ENCODE measurements at regions not wholly inside any gene's neighbourhood (a gene's known extent, or its start where the extent isn't known, plus 50 kb on each side); places are given as distances from the start of the nearest gene placed in this dataset.

DNA sequence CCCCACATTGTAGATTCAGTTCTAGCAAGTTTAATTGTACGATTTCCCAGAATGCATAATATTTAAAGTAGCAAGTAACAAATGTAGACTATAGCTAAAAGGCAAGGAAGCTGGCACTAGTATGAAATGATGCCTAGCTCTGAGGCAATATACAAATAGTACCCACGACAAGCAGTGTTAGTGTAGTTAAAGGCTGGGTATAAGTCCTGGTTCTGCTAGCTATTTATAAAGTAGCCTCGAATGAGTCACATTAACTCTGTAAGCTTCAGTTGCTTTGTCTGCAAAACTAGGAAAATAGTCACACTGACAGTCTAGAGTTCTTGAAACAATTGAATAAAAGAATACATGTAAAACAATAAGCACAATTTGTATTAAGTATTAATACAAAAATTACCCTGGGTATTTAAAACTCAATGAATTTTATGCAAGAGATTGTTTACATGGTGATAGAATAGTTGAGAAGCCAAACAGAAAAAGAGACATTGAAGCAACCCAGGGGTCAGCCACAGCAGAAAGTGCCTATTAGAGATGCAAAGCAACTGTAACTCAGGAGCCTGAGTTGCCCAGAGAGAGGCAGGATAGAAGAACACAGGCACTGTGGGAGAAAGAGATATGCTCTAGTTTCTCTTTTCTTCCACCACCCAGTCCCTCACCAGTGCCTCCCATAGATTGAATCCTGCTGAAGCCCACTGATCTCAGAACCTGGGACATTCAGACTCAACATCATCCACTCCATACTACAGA is 949.0 kb downstream of the C4orf33 start:
- DNase-seq (ENCODE audit: low read depth, low spot score) (no peak), FAIRE-seq (no peak), ATAC-seq (peak; percentile 38; the same call in 2 of the 3 replicates)
- in situ Hi-C loops (cut with MboI) (no loop called here), intact Hi-C loops (cut with micrococcal nuclease; ENCODE audit: unreplicated experiment) (no loop called here)
- Histone ChIP-seq H3K36me3 (ENCODE audit: control insufficient read depth in 2 of 2, insufficient read depth in 2 of 2, low read length in 1 of 2) (no peaks in the 10 kb centered on the region), H3K9ac (ENCODE audit: control insufficient read depth, insufficient read depth, low read length) (no peak overlapping the region), H3K4me3 (no peak overlapping the region), H3K9me3 (replicated peaks; ENCODE audit: control insufficient read depth, insufficient read depth, low read length) (no peaks in the 10 kb centered on the region), H3K4me2 (ENCODE audit: control insufficient read depth, insufficient read depth) (no peak overlapping the region), H3K4me1 (ENCODE audit: control insufficient read depth, insufficient read depth, low read length) (no peaks in the 10 kb centered on the region), H3K27ac (ENCODE audit: control insufficient read depth, insufficient read depth) (no peak overlapping the region), H3K27me3 (replicated peaks in 1 of 2; ENCODE audit: control insufficient read depth in 2 of 2, insufficient read depth in 2 of 2, low read length in 1 of 2) (no peaks in the 10 kb centered on the region), H2AFZ (ENCODE audit: control insufficient read depth, low read depth, low read length) (no peak overlapping the region), H4K20me1 (ENCODE audit: control insufficient read depth, insufficient read depth) (no peaks in the 10 kb centered on the region), H3K79me2 (ENCODE audit: control insufficient read depth, insufficient read depth, low read length) (no peaks in the 10 kb centered on the region)
- no TSS peak for BruUV-seq (replicated peaks)
- WGBS (ENCODE audit: insufficient coverage, insufficient replicate concordance, low lambda C conversion rate, missing lambda C conversion rate): 0% methylated on average over 3 of the region's 3 CpGs
- ChIA-PET CTCF (interaction anchor here (1.1 to 1.8 kb wide), 2 partner anchors 13 to 16 kb away, joined by 4 to 5 read pairs; no protein-coding TSS in a partner anchor), POLR2A (no interaction called here), SMC1A (ENCODE audit: uncharacterized antibody, unreplicated experiment) (interaction anchor here (1.0 to 1.4 kb wide), 2 partner anchors 31 to 79 kb away, joined by 3 read pairs; no protein-coding TSS in a partner anchor), RAD21 (ENCODE audit: unreplicated experiment) (interaction anchor here (1.4 kb wide), 1 partner anchor 51 kb away, joined by 5 read pairs; no protein-coding TSS in a partner anchor)
- TF ChIP-seq TCF3 (IDR thresholded peaks at IDR 0.05; ENCODE audit: borderline replicate concordance, insufficient read depth, low read depth, low read length): no peak
- no peak for TF ChIP-seq HDAC6 (IDR thresholded peaks at IDR 0.05; ENCODE audit: unreplicated experiment)
- no peak for TF ChIP-seq EGR1 (IDR thresholded peaks at IDR 0.05; ENCODE audit: borderline replicate concordance in 1 of 2, low read depth in 2 of 2, low read length in 2 of 2)
- no peak for TF ChIP-seq MXI1 (IDR thresholded peaks at IDR 0.05; ENCODE audit: low read depth, low read length)
- TF ChIP-seq, protein P1, sequence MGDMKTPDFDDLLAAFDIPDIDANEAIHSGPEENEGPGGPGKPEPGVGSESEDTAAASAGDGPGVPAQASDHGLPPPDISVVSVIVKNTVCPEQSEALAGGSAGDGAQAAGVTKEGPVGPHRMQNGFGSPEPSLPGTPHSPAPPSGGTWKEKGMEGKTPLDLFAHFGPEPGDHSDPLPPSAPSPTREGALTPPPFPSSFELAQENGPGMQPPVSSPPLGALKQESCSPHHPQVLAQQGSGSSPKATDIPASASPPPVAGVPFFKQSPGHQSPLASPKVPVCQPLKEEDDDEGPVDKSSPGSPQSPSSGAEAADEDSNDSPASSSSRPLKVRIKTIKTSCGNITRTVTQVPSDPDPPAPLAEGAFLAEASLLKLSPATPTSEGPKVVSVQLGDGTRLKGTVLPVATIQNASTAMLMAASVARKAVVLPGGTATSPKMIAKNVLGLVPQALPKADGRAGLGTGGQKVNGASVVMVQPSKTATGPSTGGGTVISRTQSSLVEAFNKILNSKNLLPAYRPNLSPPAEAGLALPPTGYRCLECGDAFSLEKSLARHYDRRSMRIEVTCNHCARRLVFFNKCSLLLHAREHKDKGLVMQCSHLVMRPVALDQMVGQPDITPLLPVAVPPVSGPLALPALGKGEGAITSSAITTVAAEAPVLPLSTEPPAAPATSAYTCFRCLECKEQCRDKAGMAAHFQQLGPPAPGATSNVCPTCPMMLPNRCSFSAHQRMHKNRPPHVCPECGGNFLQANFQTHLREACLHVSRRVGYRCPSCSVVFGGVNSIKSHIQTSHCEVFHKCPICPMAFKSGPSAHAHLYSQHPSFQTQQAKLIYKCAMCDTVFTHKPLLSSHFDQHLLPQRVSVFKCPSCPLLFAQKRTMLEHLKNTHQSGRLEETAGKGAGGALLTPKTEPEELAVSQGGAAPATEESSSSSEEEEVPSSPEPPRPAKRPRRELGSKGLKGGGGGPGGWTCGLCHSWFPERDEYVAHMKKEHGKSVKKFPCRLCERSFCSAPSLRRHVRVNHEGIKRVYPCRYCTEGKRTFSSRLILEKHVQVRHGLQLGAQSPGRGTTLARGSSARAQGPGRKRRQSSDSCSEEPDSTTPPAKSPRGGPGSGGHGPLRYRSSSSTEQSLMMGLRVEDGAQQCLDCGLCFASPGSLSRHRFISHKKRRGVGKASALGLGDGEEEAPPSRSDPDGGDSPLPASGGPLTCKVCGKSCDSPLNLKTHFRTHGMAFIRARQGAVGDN (IDR thresholded peaks at IDR 0.05): no peak
- TF ChIP-seq SPI1 (IDR thresholded peaks at IDR 0.05; ENCODE audit: borderline replicate concordance, insufficient read depth, low read depth, low read length): no peak
- no peak for TF ChIP-seq EP300 (IDR thresholded peaks at IDR 0.05; ENCODE audit: borderline replicate concordance in 1 of 2, control insufficient read depth in 1 of 2, low read depth in 2 of 2, low read length in 2 of 2)
- TF ChIP-seq, protein P2, sequence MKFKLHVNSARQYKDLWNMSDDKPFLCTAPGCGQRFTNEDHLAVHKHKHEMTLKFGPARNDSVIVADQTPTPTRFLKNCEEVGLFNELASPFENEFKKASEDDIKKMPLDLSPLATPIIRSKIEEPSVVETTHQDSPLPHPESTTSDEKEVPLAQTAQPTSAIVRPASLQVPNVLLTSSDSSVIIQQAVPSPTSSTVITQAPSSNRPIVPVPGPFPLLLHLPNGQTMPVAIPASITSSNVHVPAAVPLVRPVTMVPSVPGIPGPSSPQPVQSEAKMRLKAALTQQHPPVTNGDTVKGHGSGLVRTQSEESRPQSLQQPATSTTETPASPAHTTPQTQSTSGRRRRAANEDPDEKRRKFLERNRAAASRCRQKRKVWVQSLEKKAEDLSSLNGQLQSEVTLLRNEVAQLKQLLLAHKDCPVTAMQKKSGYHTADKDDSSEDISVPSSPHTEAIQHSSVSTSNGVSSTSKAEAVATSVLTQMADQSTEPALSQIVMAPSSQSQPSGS (IDR thresholded peaks at IDR 0.05; ENCODE audit: low read length): no peak
- no peak for TF ChIP-seq IRF4 (IDR thresholded peaks at IDR 0.05; ENCODE audit: low read depth, low read length)
- no peak for TF ChIP-seq ZNF274 (IDR thresholded peaks at IDR 0.05; ENCODE audit: insufficient read depth, insufficient read length)
- no peak for TF ChIP-seq ZNF207 (IDR thresholded peaks at IDR 0.05; ENCODE audit: borderline replicate concordance)
- TF ChIP-seq, protein P3, sequence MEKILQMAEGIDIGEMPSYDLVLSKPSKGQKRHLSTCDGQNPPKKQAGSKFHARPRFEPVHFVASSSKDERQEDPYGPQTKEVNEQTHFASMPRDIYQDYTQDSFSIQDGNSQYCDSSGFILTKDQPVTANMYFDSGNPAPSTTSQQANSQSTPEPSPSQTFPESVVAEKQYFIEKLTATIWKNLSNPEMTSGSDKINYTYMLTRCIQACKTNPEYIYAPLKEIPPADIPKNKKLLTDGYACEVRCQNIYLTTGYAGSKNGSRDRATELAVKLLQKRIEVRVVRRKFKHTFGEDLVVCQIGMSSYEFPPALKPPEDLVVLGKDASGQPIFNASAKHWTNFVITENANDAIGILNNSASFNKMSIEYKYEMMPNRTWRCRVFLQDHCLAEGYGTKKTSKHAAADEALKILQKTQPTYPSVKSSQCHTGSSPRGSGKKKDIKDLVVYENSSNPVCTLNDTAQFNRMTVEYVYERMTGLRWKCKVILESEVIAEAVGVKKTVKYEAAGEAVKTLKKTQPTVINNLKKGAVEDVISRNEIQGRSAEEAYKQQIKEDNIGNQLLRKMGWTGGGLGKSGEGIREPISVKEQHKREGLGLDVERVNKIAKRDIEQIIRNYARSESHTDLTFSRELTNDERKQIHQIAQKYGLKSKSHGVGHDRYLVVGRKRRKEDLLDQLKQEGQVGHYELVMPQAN (conservative IDR thresholded peaks at IDR 0.05): no peak
- TF ChIP-seq YY1 (IDR thresholded peaks at IDR 0.05; ENCODE audit: low read depth, low read length): no peak
- no peak for TF ChIP-seq ZBED1 (IDR thresholded peaks at IDR 0.05; ENCODE audit: borderline replicate concordance)

Data from GM12878 (cell line).